KMS-11 (cell line): ENCODE measurements at regions not wholly inside any gene's neighbourhood (a gene's known extent, or its start where the extent isn't known, plus 50 kb on each side); places are given as distances from the start of the nearest gene placed in this dataset.

Experiments used
- H2AFZ ChIP-seq: fragments of 200-600 bp; sonication (generic); 2 replicates; pipeline ENCODE4 v1.6.1; 2016; ENCODE audit warnings: antibody characterized with exemption, mixed run types, low read depth
- H3K27ac ChIP-seq: fragments of 200-600 bp; sonication (generic); 2 replicates; pipeline ENCODE4 v1.6.1; 2016; ENCODE audit warnings: mild to moderate bottlenecking, mixed run types
- H3K27me3 ChIP-seq: fragments of 200-600 bp; sonication (generic); 2 replicates; pipeline ENCODE4 v1.6.1; 2017; ENCODE audit warnings: mild to moderate bottlenecking, low read depth, mixed run types, moderate library complexity; ENCODE audit not compliant: insufficient read depth
- H3K36me3 ChIP-seq: fragments of 200-600 bp; sonication (generic); 2 replicates; pipeline ENCODE4 v1.6.1; 2017; ENCODE audit warnings: mild to moderate bottlenecking, mixed run types; ENCODE audit not compliant: insufficient read depth
- H3K4me1 ChIP-seq: fragments of 200-600 bp; sonication (generic); 2 replicates; pipeline ENCODE4 v1.6.1; 2016; ENCODE audit warnings: mild to moderate bottlenecking, low read depth, mixed run types; ENCODE audit not compliant: poor library complexity, severe bottlenecking
- H3K4me2 ChIP-seq: fragments of 200-600 bp; sonication (generic); 2 replicates; pipeline ENCODE4 v1.7.0; 2016; ENCODE audit warnings: mild to moderate bottlenecking, mixed run types
- H3K4me3 ChIP-seq: fragments of 200-600 bp; sonication (generic); IDR thresholded peaks from 2 replicates; pipeline ENCODE4 v1.6.1; 2017; ENCODE audit warnings: low read depth, low read length, mixed read lengths; ENCODE audit not compliant: insufficient read depth
- H3K79me2 ChIP-seq: fragments of 200-600 bp; sonication (generic); 2 replicates; pipeline ENCODE4 v1.6.1; 2016; ENCODE audit warnings: low read depth, mixed run types; ENCODE audit not compliant: insufficient read depth
- H3K9ac ChIP-seq: fragments of 200-600 bp; sonication (generic); 2 replicates; pipeline ENCODE4 v1.6.1; 2016; ENCODE audit warnings: mild to moderate bottlenecking, mixed run types
- H4K20me1 ChIP-seq: fragments of 200-600 bp; sonication (generic); 2 replicates; pipeline ENCODE4 v1.6.1; 2016; ENCODE audit warnings: mild to moderate bottlenecking, mixed run types; ENCODE audit not compliant: insufficient read depth
- CTCF ChIP-seq: fragments of 200-600 bp; sonication (generic); conservative IDR thresholded peaks from 2 replicates; pipeline ENCODE4 v1.6.1; 2017; ENCODE audit warnings: low read depth, mild to moderate bottlenecking, antibody characterized with exemption, low read length, moderate library complexity, mixed read lengths

- H2AFZ ChIP-seq = no peak overlapping the region
- no peaks in the 10 kb centered on the region for H3K27me3 ChIP-seq
- no peak overlapping the region for H3K4me3 ChIP-seq
- H3K27ac ChIP-seq = no peak overlapping the region
- no peak for TF ChIP-seq CTCF
- no peak overlapping the region for H3K4me2 ChIP-seq
- no peaks in the 10 kb centered on the region for H4K20me1 ChIP-seq
- no peaks in the 10 kb centered on the region for H3K79me2 ChIP-seq
- H3K9ac ChIP-seq = no peak overlapping the region
- no peaks in the 10 kb centered on the region for H3K36me3 ChIP-seq
- no peaks in the 10 kb centered on the region for H3K4me1 ChIP-seq
These were observed 154.3 kb upstream of the CRY1 start for GRCh38 chr12:107247650-107248049.

- Histone ChIP-seq H3K4me1 (no peaks in the 10 kb centered on the region), H3K36me3 (no peaks in the 10 kb centered on the region), H3K4me2 (no peak overlapping the region), H3K9ac (no peak overlapping the region), H4K20me1 (no peaks in the 10 kb centered on the region), H3K4me3 (no peak overlapping the region), H3K27me3 (no peaks in the 10 kb centered on the region), H3K27ac (no peak overlapping the region), H2AFZ (no peak overlapping the region), H3K79me2 (no peaks in the 10 kb centered on the region)
- TF ChIP-seq CTCF = no peak
These were observed 154.8 kb upstream of the CRY1 start for GRCh38 chr12:107248187-107248586.

- no peak for TF ChIP-seq CTCF
These were observed 157.9 kb upstream of the CRY1 start for GRCh38 chr12:107251288-107251687.

GRCh38 chr12:107253361-107253760, 160.0 kb upstream of the CRY1 start:
- Histone ChIP-seq H3K4me2 (no peak overlapping the region), H4K20me1 (no peaks in the 10 kb centered on the region), H2AFZ (no peak overlapping the region), H3K36me3 (no peaks in the 10 kb centered on the region), H3K4me1 (no peaks in the 10 kb centered on the region), H3K9ac (no peak overlapping the region), H3K79me2 (no peaks in the 10 kb centered on the region), H3K27me3 (no peaks in the 10 kb centered on the region), H3K27ac (no peak overlapping the region), H3K4me3 (no peak overlapping the region)
- no peak for TF ChIP-seq CTCF

More at GRCh38 chr12:107251288-107251687, 157.9 kb upstream of the CRY1 start:
- no peaks in the 10 kb centered on the region for H3K36me3 ChIP-seq
- H3K4me3 ChIP-seq = no peak overlapping the region
- H3K79me2 ChIP-seq = no peaks in the 10 kb centered on the region
- no peak overlapping the region for H3K9ac ChIP-seq
- H3K4me1 ChIP-seq = no peaks in the 10 kb centered on the region
- H3K27me3 ChIP-seq = no peaks in the 10 kb centered on the region
- no peak overlapping the region for H2AFZ ChIP-seq
- no peak overlapping the region for H3K4me2 ChIP-seq
- H3K27ac ChIP-seq = no peak overlapping the region
- no peaks in the 10 kb centered on the region for H4K20me1 ChIP-seq
